Epidermal melanocyte (primary cell): ENCODE measurements at regions not wholly inside any gene's neighbourhood (a gene's known extent, or its start where the extent isn't known, plus 50 kb on each side); places are given as distances from the start of the nearest gene placed in this dataset.
"Not testable (repeated sequence)": the region's sequence is repeated elsewhere in the genome, so short reads cannot be mapped to it uniquely, and the experiment has no call there.

ENCODE experiments used
- DNase-seq: peaks from one replicate; pipeline ENCODE4 v3.0.0; 2011; ENCODE audit warnings: low spot score; ENCODE audit not compliant: insufficient read length

DNA sequence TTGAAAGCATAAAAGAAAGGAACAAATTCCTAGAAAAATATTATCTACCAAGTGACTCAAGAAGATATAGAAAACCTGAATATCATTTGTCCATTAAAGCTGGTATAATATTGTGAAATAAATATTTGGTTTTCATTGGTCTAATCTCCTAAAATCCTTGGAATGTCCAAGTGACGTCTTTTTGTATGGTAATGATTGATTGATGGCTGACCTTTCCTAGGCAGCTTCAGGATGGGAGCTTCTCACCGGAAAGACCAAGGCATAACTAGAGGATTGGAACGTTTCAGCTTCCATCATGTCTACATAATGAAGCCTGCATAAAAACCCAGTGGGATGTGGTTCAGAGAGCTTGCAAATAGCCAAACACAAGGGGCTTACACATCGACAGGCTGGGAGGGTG lies 57.6 kb upstream of the MAN1A1 start:
- no peak for DNase-seq

DNA sequence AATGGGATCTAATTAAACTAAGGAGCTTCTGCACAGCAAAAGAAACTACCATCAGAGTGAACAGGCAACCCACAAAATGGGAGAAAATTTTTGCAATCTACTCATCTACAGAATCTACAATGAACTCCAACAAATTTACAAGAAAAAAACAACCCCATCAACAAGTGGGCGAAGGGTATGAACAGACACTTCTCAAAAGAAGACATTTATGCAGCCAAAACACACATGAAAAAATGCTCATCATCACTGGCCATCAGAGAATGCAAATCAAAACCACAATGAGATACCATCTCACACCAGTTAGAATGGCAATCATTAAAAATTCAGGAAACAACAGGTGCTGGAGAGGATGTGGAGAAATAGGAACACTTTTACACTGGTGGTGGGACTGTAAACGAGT lies 55.6 kb upstream of the MAN1A1 start:
- DNase-seq = not testable (repeated sequence)
